SK-MEL-5 (cell line): ENCODE measurements at regions not wholly inside any gene's neighbourhood (a gene's known extent, or its start where the extent isn't known, plus 50 kb on each side); places are given as distances from the start of the nearest gene placed in this dataset.

Experiments used
- DNase-seq: peaks from one replicate; pipeline ENCODE4 v3.0.0-alpha.2; 2016; ENCODE audit warnings: low read depth, low spot score
- in situ Hi-C: cut with HindIII; loops from 2 replicates; pipeline ENCODE4 v1.10.0; 2016; ENCODE audit warnings: low sequenced_read_pairs, high pct_unique_total_duplicates, low pct_unique_long_range_greater_than_20kb

GRCh38 chr9:104263942-104264341 lies 169.8 kb downstream of the SMC2 start:
- in situ Hi-C loops: no loop called here
- no peak for DNase-seq

- no peak for DNase-seq
- in situ Hi-C loops: no loop called here
Measured at GRCh38 chr9:104264431-104264830, 170.3 kb downstream of the SMC2 start.

DNA sequence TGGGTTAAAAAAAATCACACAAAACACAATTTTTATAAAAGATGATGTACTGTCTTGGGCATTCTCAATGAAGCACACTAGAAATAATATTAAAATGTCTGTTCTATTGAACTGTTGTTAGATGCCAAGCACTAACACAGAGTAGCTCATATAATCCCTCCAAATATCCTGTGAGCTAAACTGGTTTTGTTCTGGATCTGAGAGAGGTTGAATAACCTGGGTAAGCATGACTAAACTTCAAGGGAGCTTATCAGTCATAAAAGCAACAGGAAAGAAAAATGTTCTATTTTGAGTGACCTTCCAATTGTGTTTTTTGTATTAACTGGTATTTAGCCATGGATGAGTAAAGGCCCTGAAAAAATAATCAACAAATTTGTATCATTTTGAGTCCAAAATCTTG lies 175.3 kb downstream of the SMC2 start:
- in situ Hi-C loops: no loop called here
- no peak for DNase-seq

DNA sequence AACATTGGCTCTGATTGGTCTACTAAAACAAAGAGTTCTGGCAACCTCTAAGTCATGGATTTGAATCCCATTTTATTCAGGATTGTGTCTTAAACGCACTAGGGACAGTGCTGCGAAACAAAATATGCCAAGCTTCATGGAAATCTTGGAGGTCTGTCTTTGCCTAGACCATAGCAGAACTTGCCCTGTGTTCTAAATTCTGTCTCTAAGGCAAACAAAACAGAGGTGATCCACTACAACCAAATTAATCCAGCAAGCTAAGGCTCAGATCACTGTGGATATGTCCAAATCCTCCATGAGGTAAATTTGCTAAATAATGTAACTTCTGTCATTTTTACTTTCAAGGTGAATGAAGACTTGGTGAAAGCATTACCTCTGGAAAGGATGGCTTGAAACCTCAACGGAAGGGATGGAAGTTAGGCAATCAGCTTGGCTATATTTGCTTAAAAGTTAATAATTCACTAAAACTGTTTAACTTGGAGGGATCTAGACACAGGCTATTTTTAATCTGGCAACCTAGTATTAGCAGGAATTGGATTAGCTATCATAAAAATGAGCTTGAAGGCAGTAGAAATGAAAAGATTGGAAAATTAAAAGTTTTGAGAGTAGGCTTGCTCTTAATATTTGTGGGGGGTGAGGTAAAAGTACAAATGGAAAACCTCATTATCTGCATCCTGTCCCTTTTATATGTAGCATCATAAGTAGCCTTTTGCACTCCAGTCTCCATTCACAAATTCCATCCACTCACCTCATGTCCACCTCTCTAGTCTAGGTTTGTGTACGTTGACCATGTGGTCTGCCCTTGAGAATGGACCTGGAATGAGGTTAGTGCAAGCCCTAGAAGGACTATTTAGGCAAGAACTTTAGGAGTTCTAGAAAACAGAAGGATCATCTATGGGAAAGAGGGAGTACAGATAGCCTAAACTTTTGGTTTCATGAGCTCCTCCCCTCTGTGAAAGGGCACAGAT lies 176.2 kb downstream of the SMC2 start:
- DNase-seq: no peak

GRCh38 chr9:104276709-104277245 lies 182.7 kb downstream of the SMC2 start:
- in situ Hi-C loops: no loop called here
- no peak for DNase-seq

More for the DNA sequence above, 176.2 kb downstream of the SMC2 start:
- in situ Hi-C loops: no loop called here

DNA sequence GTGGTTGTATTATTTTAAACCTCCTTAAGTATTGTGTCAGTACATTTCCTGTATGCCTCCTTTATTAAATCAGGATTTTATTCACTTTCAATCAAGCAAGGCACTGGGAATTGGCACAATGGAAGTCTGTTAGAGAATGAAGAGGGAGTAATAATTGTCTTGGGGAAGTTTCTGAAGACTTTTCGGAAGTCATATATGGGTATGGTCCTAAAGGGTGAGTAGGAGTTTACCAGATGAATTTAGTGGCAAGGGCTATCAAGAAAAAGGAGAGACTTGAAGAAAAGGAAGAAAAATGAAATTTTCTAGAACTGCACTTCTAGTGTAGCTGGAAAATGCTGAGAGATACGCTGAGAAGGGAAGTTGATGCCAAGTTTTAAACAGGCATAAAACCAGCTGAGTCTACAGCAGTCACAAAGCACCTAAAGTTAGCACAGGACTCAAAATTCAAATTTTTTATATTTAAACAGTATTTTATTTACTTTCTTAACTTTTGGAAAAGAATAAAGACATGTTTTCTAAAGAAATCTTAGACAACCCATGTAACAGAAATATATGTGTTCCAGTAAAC lies 184.9 kb downstream of the SMC2 start:
- in situ Hi-C loops: no loop called here
- no peak for DNase-seq

- DNase-seq: peak; percentile 16
Measured at GRCh38 chr9:104279535-104280177, 185.5 kb downstream of the SMC2 start.

GRCh38 chr9:104280178-104280560 lies 186.1 kb downstream of the SMC2 start:
- in situ Hi-C loops: no loop called here
- DNase-seq: no peak

More at GRCh38 chr9:104279535-104280177, 185.5 kb downstream of the SMC2 start:
- in situ Hi-C loops: no loop called here

DNA sequence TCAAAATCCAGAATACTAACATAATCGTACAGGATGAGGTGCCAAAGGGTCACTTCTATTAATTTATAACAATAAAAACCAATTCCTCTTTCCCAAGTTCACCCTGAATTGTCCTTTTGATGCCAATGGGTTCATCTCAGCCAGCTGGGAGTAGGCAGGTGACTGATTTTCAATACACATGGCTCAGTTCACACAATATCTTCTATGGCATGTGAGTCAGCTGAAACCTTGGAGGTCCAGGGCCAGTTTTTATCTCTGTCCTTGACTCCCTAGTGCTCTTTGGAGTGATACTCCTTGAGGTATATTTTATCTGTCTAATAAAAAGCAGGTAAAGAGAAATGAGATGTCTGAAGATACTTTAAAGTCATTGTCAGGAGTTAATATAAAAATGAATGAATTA lies 186.6 kb downstream of the SMC2 start:
- no peak for DNase-seq

GRCh38 chr9:104286187-104286586 lies 192.1 kb downstream of the SMC2 start:
- DNase-seq: no peak
- in situ Hi-C loops: no loop called here

More for the DNA sequence above, 186.6 kb downstream of the SMC2 start:
- in situ Hi-C loops: no loop called here

GRCh38 chr9:104286799-104287198 lies 192.7 kb downstream of the SMC2 start:
- in situ Hi-C loops: no loop called here
- no peak for DNase-seq

DNA sequence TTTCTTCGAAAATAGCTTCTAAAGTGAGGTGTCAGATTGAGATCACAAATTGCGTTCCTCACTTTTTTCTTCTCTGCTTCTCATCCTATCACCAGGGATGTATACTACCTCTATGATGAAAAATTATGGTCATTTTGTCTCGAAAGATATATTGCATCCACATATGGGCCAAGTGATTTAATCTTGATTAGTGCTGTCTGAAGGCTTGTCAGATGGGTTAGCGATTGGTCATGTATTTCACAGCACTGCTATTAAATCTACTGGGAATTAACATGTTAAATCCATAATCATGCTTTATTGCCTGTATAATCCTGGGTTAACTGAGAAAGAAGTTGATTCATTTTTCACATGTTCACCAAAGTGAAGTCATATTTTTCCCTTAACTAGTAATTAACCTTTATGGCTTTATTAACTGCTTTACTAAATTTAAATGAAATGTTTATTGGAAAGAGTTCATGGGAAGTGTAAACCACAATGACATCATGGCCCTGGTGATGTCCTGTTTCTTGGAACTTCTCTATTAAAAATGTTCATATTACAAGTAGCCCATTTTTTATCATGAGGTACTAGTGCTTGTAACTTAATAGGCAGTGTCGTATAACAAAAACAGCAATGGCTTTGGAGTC lies 193.3 kb downstream of the SMC2 start:
- DNase-seq: no peak
- in situ Hi-C loops: no loop called here

- in situ Hi-C loops: no loop called here
- DNase-seq: no peak
Measured at GRCh38 chr9:104293877-104294276, 199.8 kb downstream of the SMC2 start.

DNA sequence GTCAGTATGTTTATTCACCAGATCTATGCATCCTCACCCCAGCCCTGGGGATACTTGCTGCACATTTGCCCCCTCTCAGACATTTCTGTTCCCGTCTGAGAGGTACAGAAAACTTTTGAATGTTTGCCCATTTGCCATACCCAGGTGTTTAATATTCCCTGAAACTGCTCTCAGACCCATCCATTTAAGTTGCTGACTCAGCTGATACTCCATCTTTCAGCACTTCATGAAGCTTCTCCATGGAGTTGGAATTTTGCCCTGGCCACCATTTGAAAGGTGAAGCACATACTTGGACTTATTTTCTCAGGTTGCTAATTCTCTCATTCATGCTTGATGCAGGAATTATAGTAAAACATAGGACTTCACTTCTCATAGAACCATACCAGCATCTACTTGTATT lies 203.9 kb upstream of the OR13F1 start:
- DNase-seq: no peak
- in situ Hi-C loops: no loop called here

- no peak for DNase-seq
- in situ Hi-C loops: no loop called here
Measured at GRCh38 chr9:104301755-104302154, 202.3 kb upstream of the OR13F1 start.

GRCh38 chr9:104302775-104303174 lies 201.3 kb upstream of the OR13F1 start:
- in situ Hi-C loops: no loop called here
- DNase-seq: no peak

GRCh38 chr9:104304925-104305324 lies 199.1 kb upstream of the OR13F1 start:
- in situ Hi-C loops: no loop called here

More at GRCh38 chr9:104304925-104305324, 199.1 kb upstream of the OR13F1 start:
- no peak for DNase-seq
